ENCODE measurements at regions not wholly inside any gene's neighbourhood (a gene's known extent, or its start where the extent isn't known, plus 50 kb on each side); places are given as distances from the start of the nearest gene placed in this dataset.

DNA sequence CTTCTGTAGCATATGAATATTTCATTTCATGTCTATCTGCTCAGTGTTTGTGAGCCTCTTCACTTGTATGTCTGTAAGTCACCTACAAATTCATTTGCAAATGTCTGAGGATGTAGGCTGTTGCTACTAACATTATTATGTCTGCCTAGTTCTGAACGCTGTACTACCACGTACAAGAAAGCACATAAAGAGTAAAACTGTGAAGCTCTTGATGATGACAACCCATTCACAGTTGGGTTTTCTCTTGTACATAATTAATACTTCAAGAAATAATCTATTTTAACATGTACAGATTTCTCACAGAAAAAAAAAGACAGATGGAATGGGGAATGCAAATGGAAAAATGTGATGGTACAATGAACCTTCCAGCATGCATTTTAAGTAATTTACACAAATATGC, 64.3 kb upstream of the CPNE8 start:
- WGBS: 45% methylated on average over 2 of the region's 2 CpGs
- Histone ChIP-seq H3K27ac (ENCODE audit: low read depth in 1 of 2, low read length in 2 of 2) (no peak overlapping the region), H3K9ac (ENCODE audit: low read depth in 1 of 2, low read length in 2 of 2) (no peak overlapping the region), H3K9me3 (ENCODE audit: control insufficient read depth in 4 of 4, low read length in 3 of 4) (peaks cover 0 to 3% (median 1%) of the 10 kb centered on the region in 4 donors), H3K4me3 (ENCODE audit: low read depth in 1 of 3, low read length in 3 of 3) (no peak overlapping the region), H3K27me3 (ENCODE audit: control insufficient read depth in 4 of 4, insufficient read depth in 4 of 4, low read length in 3 of 4) (no peaks in the 10 kb centered on the region), H3K4me1 (ENCODE audit: control insufficient read depth in 4 of 4, insufficient read depth in 4 of 4, low read length in 3 of 4) (no peaks in the 10 kb centered on the region), H3K36me3 (ENCODE audit: control insufficient read depth in 4 of 4, insufficient read depth in 3 of 4, low read depth in 1 of 4, low read length in 3 of 4) (no peaks in the 10 kb centered on the region)
- no peak for TF ChIP-seq RXRA (IDR thresholded peaks at IDR 0.05)
- TF ChIP-seq, protein P1, sequence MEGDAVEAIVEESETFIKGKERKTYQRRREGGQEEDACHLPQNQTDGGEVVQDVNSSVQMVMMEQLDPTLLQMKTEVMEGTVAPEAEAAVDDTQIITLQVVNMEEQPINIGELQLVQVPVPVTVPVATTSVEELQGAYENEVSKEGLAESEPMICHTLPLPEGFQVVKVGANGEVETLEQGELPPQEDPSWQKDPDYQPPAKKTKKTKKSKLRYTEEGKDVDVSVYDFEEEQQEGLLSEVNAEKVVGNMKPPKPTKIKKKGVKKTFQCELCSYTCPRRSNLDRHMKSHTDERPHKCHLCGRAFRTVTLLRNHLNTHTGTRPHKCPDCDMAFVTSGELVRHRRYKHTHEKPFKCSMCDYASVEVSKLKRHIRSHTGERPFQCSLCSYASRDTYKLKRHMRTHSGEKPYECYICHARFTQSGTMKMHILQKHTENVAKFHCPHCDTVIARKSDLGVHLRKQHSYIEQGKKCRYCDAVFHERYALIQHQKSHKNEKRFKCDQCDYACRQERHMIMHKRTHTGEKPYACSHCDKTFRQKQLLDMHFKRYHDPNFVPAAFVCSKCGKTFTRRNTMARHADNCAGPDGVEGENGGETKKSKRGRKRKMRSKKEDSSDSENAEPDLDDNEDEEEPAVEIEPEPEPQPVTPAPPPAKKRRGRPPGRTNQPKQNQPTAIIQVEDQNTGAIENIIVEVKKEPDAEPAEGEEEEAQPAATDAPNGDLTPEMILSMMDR (IDR thresholded peaks at IDR 0.05; ENCODE audit: low read depth, low read length, missing input control): no peak
- TF ChIP-seq JUND (IDR thresholded peaks at IDR 0.05): no peak
- no peak for TF ChIP-seq EGR1 (IDR thresholded peaks at IDR 0.05; ENCODE audit: low read depth in 2 of 2)
- no peak for TF ChIP-seq FOXA1 (IDR thresholded peaks at IDR 0.05)
- TF ChIP-seq, protein P2, sequence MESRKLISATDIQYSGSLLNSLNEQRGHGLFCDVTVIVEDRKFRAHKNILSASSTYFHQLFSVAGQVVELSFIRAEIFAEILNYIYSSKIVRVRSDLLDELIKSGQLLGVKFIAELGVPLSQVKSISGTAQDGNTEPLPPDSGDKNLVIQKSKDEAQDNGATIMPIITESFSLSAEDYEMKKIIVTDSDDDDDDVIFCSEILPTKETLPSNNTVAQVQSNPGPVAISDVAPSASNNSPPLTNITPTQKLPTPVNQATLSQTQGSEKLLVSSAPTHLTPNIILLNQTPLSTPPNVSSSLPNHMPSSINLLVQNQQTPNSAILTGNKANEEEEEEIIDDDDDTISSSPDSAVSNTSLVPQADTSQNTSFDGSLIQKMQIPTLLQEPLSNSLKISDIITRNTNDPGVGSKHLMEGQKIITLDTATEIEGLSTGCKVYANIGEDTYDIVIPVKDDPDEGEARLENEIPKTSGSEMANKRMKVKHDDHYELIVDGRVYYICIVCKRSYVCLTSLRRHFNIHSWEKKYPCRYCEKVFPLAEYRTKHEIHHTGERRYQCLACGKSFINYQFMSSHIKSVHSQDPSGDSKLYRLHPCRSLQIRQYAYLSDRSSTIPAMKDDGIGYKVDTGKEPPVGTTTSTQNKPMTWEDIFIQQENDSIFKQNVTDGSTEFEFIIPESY (IDR thresholded peaks at IDR 0.05): no peak
- no peak for TF ChIP-seq SP1 (IDR thresholded peaks at IDR 0.05)
- no peak for TF ChIP-seq FOXA2 (IDR thresholded peaks at IDR 0.05)
- TF ChIP-seq, protein P3, sequence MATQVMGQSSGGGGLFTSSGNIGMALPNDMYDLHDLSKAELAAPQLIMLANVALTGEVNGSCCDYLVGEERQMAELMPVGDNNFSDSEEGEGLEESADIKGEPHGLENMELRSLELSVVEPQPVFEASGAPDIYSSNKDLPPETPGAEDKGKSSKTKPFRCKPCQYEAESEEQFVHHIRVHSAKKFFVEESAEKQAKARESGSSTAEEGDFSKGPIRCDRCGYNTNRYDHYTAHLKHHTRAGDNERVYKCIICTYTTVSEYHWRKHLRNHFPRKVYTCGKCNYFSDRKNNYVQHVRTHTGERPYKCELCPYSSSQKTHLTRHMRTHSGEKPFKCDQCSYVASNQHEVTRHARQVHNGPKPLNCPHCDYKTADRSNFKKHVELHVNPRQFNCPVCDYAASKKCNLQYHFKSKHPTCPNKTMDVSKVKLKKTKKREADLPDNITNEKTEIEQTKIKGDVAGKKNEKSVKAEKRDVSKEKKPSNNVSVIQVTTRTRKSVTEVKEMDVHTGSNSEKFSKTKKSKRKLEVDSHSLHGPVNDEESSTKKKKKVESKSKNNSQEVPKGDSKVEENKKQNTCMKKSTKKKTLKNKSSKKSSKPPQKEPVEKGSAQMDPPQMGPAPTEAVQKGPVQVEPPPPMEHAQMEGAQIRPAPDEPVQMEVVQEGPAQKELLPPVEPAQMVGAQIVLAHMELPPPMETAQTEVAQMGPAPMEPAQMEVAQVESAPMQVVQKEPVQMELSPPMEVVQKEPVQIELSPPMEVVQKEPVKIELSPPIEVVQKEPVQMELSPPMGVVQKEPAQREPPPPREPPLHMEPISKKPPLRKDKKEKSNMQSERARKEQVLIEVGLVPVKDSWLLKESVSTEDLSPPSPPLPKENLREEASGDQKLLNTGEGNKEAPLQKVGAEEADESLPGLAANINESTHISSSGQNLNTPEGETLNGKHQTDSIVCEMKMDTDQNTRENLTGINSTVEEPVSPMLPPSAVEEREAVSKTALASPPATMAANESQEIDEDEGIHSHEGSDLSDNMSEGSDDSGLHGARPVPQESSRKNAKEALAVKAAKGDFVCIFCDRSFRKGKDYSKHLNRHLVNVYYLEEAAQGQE (IDR thresholded peaks at IDR 0.05): no peak
- no peak for DNase-seq (ENCODE audit: low spot score)

DNA sequence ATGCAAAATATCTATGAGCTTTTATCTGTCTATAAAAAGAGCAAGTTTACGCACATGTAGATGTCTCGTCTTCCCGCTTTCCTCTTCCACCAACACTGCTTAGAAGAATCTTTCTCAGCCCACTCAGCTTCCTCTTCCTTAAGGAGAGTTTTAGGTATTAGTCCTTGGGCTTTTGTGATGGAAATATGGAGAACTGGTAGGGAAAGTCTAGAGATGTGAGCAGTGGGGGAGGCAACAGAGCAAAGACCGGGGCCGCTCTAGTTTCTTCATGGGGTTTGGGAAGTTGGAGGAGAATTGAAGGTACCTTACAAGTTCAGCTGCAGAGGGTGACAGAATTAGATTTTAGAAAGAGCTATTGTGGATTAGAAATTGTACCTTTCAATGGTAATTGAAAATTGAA, 56.3 kb upstream of the CPNE8 start:
- DNase-seq (ENCODE audit: low spot score): no peak
- Histone ChIP-seq H3K27me3 (ENCODE audit: control insufficient read depth in 4 of 4, insufficient read depth in 4 of 4, low read length in 3 of 4) (peaks cover 0 to 3% (median 0%) of the 10 kb centered on the region in 4 donors), H3K9me3 (ENCODE audit: control insufficient read depth in 4 of 4, low read length in 3 of 4) (no peaks in the 10 kb centered on the region), H3K4me1 (ENCODE audit: control insufficient read depth in 4 of 4, insufficient read depth in 4 of 4, low read length in 3 of 4) (no peaks in the 10 kb centered on the region), H3K9ac (ENCODE audit: low read depth in 1 of 2, low read length in 2 of 2) (no peak overlapping the region), H3K36me3 (ENCODE audit: control insufficient read depth in 4 of 4, insufficient read depth in 3 of 4, low read depth in 1 of 4, low read length in 3 of 4) (no peaks in the 10 kb centered on the region), H3K4me3 (ENCODE audit: low read depth in 1 of 3, low read length in 3 of 3) (no peak overlapping the region), H3K27ac (ENCODE audit: low read depth in 1 of 2, low read length in 2 of 2) (no peak overlapping the region)
- WGBS: 90% methylated on average over 5 of the region's 5 CpGs
- TF ChIP-seq, protein P3 (IDR thresholded peaks at IDR 0.05): no peak
- TF ChIP-seq FOXA1 (IDR thresholded peaks at IDR 0.05) (no peak), RAD21 (IDR thresholded peaks at IDR 0.05) (no peak), HNF4G (IDR thresholded peaks at IDR 0.05) (no peak), SP1 (IDR thresholded peaks at IDR 0.05) (no peak), EGR1 (IDR thresholded peaks at IDR 0.05; ENCODE audit: low read depth in 2 of 2) (no peak), RXRA (IDR thresholded peaks at IDR 0.05) (no peak), TAF1 (conservative IDR thresholded peaks at IDR 0.05) (no peak), GABPA (IDR thresholded peaks at IDR 0.05 in 1 of 2, conservative IDR thresholded peaks at IDR 0.05 in 1 of 2) (no peak), YY1 (IDR thresholded peaks at IDR 0.05) (no peak), HNF4A (conservative IDR thresholded peaks at IDR 0.05) (no peak)
- TF ChIP-seq, protein P4, sequence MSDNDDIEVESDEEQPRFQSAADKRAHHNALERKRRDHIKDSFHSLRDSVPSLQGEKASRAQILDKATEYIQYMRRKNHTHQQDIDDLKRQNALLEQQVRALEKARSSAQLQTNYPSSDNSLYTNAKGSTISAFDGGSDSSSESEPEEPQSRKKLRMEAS (IDR thresholded peaks at IDR 0.05): no peak
- TF ChIP-seq, protein P5, sequence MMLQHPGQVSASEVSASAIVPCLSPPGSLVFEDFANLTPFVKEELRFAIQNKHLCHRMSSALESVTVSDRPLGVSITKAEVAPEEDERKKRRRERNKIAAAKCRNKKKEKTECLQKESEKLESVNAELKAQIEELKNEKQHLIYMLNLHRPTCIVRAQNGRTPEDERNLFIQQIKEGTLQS (IDR thresholded peaks at IDR 0.05): no peak
- TF ChIP-seq, protein P2 (IDR thresholded peaks at IDR 0.05): no peak

Data from liver (tissue), 8 donors.